Cerebellar nuclear complex (tissue), 1 donor: ENCODE measurements at regions not wholly inside any gene's neighbourhood (a gene's known extent, or its start where the extent isn't known, plus 50 kb on each side); places are given as distances from the start of the nearest gene placed in this dataset.

ENCODE experiments used
- DNase-seq, 2 experiments: peaks; one replicate each; lab custom pipeline; 2025; lab: John Stamatoyannopoulos, UW

- no peak for DNase-seq
These were observed 309.2 kb upstream of the ZMIZ1 start for GRCh38 chr10:78759456-78760120.

GRCh38 chr10:78760463-78761310, 308.1 kb upstream of the ZMIZ1 start:
- DNase-seq, result peak; percentile 2 to 7

- DNase-seq, result peak; percentile 45 to 90
These were observed 307.4 kb upstream of the ZMIZ1 start for GRCh38 chr10:78761311-78761781.

DNA sequence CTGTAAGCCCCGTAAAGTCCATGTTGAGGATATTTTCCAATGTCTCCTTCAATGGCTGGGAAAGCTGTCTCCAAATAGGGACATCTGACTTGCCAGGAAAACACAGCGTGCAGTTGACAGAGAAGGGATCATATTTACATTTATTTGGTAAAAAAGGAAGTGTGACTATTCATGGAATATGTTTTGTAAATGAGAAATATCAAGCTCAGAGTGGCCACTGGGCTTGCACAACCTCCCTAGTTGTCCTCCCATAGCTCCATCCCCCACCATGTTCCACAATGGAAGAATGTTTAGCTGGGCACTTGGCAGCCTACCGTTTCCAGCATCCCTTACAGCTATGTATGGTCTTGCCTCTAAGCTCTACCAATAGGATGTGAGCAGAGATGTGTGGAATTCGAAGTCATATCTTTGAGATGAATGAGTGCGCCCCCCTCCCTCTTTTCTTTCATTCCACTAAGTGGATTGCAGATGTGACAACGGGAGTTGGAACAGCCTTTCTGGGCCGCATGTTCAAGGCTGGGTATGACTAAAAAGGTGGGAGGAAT, 306.6 kb upstream of the ZMIZ1 start:
- no peak for DNase-seq

- no peak for DNase-seq
These were observed 305.5 kb upstream of the ZMIZ1 start for GRCh38 chr10:78763234-78763633.

DNA sequence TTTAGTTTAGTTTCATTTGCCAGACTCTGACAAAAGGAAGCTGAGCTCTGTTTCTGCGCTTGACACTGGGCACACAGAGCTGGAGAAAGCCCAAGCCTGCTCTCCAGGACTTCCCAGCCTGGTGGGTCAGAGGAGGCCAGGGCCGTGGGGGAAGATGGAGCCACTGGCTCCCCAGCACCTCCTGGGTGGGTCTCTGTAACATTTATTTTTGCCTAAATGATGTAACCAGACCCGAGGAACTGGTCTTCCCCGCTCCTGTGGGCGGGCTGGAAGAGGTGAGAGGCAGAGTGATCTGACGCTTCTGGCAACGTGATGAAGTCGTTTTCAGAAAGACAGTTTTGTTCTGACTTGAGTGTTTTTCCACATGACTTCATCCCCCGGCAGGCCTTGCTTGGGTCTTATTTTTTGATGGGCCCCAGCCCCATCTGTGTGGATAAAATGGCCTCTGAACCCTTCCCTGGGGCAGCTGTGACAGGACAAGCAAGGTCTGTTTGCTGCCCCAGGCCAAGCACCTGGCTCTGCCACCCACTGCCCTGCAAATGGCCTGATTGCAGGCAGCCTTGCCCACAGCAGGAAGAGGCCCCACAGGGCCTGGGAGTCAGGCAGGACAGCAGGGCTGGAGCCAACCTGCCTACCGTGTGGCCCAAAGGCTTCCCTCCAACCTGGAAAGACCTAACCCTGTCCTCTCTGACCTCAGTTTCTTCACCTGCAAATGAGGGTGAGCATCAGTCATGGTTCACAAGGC, 304.9 kb upstream of the ZMIZ1 start:
- no peak for DNase-seq

DNA sequence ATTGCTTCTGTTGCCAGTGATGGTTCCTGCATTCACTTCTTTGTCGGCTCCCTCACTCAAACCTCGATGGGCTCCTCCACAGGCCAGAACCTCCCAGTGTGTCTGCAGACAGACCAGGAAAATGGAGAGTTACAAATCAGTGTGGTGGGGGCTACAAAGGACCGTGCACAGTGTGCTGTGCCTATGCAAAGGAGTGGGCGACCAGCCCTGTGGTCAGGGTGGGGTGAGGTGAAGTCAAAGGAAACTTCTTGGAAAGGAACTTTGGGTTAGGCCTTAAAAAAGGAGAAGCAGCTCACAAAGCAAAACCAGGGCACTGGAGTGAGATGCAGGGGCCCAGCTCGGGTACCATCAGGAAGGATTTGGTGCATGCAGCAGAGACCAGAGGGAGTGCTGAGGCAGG, 304.3 kb upstream of the ZMIZ1 start:
- DNase-seq, result no peak

DNA sequence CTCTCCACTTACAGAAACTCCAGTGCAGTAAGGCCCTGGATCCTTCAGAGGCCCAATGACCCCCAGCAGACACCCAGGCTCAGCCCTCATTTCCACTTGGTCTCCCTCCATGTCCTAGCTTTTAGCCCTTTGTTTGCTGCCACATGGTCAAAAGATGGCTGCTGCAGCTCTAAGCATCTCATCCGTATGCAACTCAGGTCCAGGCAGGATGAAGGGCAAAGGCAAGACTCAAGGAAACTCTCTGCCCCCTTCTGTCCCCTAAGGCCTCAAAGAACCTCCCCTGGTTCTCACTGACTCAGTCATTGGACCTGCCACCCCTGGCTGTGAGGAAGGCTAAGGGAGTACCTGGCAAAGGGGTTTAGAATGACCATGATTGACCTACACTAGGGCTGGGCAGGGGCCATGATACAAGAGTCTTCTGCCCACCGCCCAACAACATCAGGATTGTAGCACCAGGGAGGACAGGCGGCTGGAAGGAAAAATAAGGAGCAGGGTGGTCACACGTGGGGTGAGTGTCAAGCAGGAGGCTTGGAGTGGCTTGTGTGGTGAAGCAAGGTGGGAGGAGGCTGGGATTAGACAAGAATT, 303.8 kb upstream of the ZMIZ1 start:
- no peak for DNase-seq

GRCh38 chr10:78765726-78766335, 302.9 kb upstream of the ZMIZ1 start:
- no peak for DNase-seq

- no peak for DNase-seq
These were observed 302.2 kb upstream of the ZMIZ1 start for GRCh38 chr10:78766603-78767002.

- DNase-seq, result no peak
These were observed 300.5 kb upstream of the ZMIZ1 start for GRCh38 chr10:78768041-78768835.

- no peak for DNase-seq
These were observed 299.9 kb upstream of the ZMIZ1 start for GRCh38 chr10:78768876-78769275.

GRCh38 chr10:78769526-78769925, 299.2 kb upstream of the ZMIZ1 start:
- DNase-seq, result no peak

GRCh38 chr10:78770167-78771090, 298.3 kb upstream of the ZMIZ1 start:
- no peak for DNase-seq

DNA sequence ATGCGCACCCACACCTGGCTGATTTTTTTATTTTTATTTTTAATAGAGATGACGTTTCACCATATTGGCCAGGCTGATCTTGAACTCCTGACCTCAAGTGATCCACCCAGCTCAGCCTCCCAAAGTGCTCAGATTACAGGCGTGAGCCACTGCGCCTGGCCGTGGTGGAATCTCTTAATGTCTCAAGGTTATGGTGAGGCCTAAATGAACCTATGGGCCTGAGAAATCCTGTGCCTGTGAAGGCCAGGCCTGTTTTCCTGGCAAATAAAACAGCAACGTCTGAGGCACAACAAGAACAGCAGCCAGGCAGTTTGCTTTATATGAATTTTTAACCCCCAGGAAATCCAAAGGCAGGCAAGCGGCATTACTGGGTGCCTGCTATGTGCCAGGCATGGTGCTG, 297.5 kb upstream of the ZMIZ1 start:
- no peak for DNase-seq

GRCh38 chr10:78771808-78772455, 296.8 kb upstream of the ZMIZ1 start:
- DNase-seq, result no peak

GRCh38 chr10:78772486-78772885, 296.3 kb upstream of the ZMIZ1 start:
- no peak for DNase-seq

GRCh38 chr10:78772986-78773530, 295.7 kb upstream of the ZMIZ1 start:
- no peak for DNase-seq

GRCh38 chr10:78774614-78774998, 294.2 kb upstream of the ZMIZ1 start:
- DNase-seq, result no peak
